ENCODE measurements at regions not wholly inside any gene's neighbourhood (a gene's known extent, or its start where the extent isn't known, plus 50 kb on each side); places are given as distances from the start of the nearest gene placed in this dataset.

DNA sequence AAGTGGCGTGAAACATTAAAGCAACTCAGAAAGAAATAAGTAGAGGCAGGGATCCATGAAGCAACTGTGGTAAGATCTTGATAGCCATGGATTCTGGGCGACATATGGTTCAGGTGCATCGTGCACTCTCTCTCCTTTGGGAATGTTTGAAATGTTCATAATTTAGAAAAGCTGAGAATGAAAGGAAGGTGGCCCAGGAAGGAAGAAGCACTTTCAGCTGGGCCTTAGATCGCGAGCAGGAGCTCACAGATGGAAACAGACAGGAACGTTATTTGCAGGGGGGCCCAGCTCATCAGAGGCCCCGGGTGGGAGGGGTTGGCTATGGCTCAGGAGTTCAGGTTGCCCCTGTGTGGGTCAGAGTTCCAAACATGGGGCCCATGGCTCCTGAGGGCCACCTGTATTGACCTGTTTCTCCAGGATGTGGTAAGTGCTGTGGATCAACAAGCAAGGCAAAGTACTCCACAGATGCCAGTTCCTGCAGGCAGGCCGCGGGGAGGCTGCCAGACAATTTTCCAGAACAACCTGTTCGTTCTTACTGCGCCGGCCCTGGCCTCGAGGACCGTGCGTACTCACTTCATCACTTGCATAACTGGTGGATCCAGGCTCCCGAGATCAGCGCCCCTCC is 253.2 kb downstream of the TOMM20 start:
- Mint-ChIP-seq H3K9me3 (no peaks in the 10 kb centered on the region), H3K36me3 (ENCODE audit: low read depth) (no peaks in the 10 kb centered on the region), H3K4me1 (peaks cover 86% of the 10 kb centered on the region)

DNA sequence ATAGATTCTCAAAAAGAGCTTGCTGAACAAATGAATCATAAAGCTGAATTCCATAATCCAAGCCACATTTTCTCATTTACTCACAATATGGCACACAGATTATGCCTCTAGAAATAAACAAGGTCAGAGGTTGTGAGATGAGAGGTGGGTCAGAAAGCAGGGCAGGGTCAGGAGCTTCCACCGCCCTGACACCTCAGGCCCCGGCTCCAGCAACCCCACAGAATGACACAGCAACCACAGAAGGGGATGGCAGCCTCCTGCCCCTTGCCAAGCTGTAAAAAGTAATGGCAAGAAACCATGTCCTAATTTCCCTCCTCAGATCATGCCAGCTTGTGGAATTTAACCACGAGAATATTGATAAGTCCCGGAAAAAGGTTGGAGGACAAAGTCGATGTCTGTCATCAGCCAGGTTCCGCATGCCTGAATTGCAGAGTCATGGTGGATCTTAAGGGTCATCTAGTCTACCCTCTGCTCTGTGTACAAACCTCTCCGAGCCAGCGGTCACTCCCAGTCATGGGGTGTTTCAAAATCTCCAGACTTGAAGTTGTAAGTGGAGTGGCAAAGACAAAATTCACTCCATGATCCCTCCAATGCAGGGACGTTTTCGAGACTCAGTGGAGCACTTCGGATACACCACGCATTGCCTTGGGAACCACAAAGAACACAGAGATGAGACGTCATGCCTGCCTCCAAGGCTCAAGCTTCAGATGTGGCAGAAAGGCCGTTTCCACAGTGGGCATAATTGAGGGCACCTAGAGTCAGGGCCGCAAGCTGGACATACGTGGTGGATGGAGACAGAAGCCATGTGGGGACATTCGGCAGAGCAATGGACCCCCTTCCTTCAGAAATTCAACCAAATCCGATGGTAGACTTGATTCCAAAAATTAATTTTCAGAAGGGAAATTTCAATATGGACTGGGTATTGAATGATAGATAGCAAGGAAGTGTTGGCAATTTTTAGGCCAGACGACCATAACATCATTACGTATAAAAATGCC is 254.0 kb downstream of the TOMM20 start:
- Mint-ChIP-seq H3K4me3 (peak overlapping the region; percentile 65), H3K4me1 (peaks cover 86% of the 10 kb centered on the region), H3K27ac (peak overlapping the region; percentile 75), H3K36me3 (ENCODE audit: low read depth) (no peaks in the 10 kb centered on the region), H3K27me3 (ENCODE audit: low read depth, poor library complexity) (no peaks in the 10 kb centered on the region), H3K9me3 (no peaks in the 10 kb centered on the region)
- no peak for DNase-seq
- TF ChIP-seq, protein P1, sequence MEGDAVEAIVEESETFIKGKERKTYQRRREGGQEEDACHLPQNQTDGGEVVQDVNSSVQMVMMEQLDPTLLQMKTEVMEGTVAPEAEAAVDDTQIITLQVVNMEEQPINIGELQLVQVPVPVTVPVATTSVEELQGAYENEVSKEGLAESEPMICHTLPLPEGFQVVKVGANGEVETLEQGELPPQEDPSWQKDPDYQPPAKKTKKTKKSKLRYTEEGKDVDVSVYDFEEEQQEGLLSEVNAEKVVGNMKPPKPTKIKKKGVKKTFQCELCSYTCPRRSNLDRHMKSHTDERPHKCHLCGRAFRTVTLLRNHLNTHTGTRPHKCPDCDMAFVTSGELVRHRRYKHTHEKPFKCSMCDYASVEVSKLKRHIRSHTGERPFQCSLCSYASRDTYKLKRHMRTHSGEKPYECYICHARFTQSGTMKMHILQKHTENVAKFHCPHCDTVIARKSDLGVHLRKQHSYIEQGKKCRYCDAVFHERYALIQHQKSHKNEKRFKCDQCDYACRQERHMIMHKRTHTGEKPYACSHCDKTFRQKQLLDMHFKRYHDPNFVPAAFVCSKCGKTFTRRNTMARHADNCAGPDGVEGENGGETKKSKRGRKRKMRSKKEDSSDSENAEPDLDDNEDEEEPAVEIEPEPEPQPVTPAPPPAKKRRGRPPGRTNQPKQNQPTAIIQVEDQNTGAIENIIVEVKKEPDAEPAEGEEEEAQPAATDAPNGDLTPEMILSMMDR (IDR thresholded peaks at IDR 0.05): no peak

More for the DNA sequence above, 253.2 kb downstream of the TOMM20 start:
- no peak overlapping the region for H3K27ac Mint-ChIP-seq
- TF ChIP-seq, protein P1 (IDR thresholded peaks at IDR 0.05): no peak
- peak overlapping the region; percentile 65 for H3K4me3 Mint-ChIP-seq
- DNase-seq: no peak
- H3K27me3 Mint-ChIP-seq (ENCODE audit: low read depth, poor library complexity): no peaks in the 10 kb centered on the region

DNA sequence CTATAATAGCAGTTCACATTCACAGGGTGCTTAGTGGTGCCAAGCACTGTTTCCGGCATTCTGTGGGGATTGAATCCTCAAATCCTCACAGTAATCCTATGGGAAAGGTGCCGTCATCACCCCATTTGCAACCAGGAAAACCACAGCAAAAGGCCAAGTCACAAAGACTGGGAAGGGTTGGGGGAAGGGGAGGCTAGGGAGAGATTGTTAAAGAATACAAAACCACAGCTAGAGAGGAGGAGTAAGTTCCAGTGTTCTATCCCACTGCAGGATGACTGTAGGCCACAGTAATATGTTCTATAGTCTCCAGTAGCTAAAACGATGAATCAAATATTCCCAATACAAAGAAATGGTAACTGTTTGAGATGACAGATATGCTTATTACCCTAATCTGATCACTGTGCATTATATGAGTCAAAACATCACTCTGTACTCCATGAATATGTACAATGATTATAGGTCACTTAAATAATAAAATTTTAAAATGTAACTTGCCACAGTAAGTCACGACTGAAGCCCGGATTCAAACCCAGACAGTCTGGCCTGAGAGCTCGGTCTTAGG is 256.8 kb downstream of the TOMM20 start:
- Mint-ChIP-seq H3K9me3 (no peaks in the 10 kb centered on the region), H3K4me1 (peaks cover 80% of the 10 kb centered on the region), H3K27ac (peak overlapping the region; percentile 81)

DNA sequence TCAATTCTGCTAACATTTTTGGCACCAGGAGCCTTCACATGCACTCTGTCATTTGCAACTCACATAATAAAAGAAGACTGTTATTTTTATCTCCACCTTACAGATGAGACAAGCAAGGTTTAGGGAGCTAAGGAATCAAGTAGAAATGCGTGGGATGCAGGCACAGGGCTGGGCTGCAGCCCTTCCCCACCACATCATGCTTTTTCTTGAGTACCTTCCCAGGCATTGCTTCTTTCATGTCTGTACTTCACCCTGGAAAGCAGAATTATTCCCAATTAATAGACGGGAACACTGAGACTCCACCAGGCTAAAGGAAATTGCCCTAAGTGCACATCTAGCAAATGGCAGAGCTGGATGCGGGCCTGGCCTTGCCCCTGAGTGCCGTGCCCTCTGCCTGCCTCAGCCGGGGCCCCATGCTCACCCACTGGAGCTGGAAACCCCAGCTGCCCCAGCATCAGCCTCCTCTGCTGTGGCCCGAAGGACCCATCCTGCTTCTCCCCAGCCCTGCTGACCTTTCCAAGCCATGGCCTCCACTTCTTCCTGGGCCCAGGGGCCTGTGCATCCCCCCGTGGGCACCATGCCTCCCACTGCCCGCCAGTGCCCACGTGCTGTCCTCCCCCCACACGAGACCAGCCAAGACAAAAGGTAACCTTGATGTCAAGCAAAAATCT is 257.5 kb downstream of the TOMM20 start:
- H3K4me3 Mint-ChIP-seq: no peak overlapping the region
- DNase-seq: no peak
- peak overlapping the region; percentile 81 for H3K27ac Mint-ChIP-seq
- H3K27me3 Mint-ChIP-seq (ENCODE audit: low read depth, poor library complexity): peaks cover 2% of the 10 kb centered on the region
- peaks cover 4% of the 10 kb centered on the region for H3K9me3 Mint-ChIP-seq
- no peaks in the 10 kb centered on the region for H3K36me3 Mint-ChIP-seq (ENCODE audit: low read depth)
- H3K4me1 Mint-ChIP-seq: peaks cover 80% of the 10 kb centered on the region
- TF ChIP-seq, protein P1 (IDR thresholded peaks at IDR 0.05): no peak

More for the DNA sequence above, 256.8 kb downstream of the TOMM20 start:
- Mint-ChIP-seq H3K36me3 (ENCODE audit: low read depth) (no peaks in the 10 kb centered on the region), H3K4me3 (no peak overlapping the region), H3K27me3 (ENCODE audit: low read depth, poor library complexity) (peaks cover 2% of the 10 kb centered on the region)
- no peak for DNase-seq
- TF ChIP-seq, protein P1 (IDR thresholded peaks at IDR 0.05): no peak

DNA sequence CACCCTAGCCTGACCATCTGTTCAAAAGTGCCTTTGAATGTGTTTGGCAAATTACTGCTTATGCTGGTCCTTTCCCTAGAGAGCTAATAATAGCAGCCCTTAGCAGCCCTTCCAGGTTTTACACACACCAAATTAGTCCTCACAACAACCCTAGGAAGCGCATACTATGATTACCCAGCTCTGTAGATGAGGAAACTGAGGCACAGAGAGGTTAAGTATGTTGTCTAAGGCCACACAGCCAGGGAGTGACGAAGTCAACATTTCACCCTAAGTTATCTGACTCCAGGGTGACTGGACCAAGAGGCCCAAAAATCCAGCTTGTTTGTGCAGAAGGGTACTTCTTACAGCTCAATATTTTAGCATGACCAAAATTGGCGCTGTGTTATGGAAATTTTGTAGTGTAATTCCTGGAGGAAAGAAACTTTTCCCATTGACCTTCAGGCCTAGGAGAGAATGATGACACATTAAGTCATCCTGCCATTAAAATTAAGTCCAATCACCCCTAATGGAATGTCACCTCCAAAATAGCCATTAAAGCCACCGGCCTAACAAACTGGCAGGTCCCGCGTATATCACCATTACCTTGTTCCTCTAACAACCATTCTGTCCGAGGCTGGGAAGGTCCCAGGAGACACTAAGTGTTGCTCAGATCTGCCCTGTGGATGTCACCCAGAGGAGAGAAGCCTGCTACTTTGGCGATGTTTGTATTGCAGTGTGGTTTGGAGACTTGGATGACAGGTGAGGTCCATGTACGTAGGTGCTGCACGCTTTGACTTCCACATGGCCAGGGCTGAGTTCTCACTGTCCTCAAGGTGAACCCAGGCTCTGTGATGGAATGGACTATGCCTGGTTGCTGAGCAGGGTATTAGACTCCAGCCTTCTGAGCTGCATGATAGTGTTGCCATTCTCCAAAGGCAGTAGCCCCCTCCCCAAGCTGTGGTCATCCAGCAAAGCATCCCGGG is 258.3 kb downstream of the TOMM20 start:
- peaks cover 71% of the 10 kb centered on the region for H3K4me1 Mint-ChIP-seq
- no peak overlapping the region for H3K4me3 Mint-ChIP-seq
- H3K27ac Mint-ChIP-seq: no peak overlapping the region
- peaks cover 7% of the 10 kb centered on the region for H3K9me3 Mint-ChIP-seq
- TF ChIP-seq, protein P1 (IDR thresholded peaks at IDR 0.05): no peak
- DNase-seq: no peak
- H3K27me3 Mint-ChIP-seq (ENCODE audit: low read depth, poor library complexity): peaks cover 2% of the 10 kb centered on the region
- no peaks in the 10 kb centered on the region for H3K36me3 Mint-ChIP-seq (ENCODE audit: low read depth)

All from nephron progenitor cell (in vitro differentiated cells).